A673 (cell line): ENCODE measurements at regions not wholly inside any gene's neighbourhood (a gene's known extent, or its start where the extent isn't known, plus 50 kb on each side); places are given as distances from the start of the nearest gene placed in this dataset.
A peak's percentile ranks its signal among the peaks of the same experiment; 100 is the strongest.

Experiments
- BruUV-seq: library from RNA; stranded (reverse); fragments of 400-500 nt; replicated peaks from 2 replicates; lab custom pipeline; 2021; lab: Mats Ljungman, UMichigan
- CTCF ChIA-PET: fragments of 300-600 bp; sonication (Branson Sonifier 250); formaldehyde crosslinking; loops from one replicate; lab custom pipeline; 2022; ENCODE audit warnings: antibody characterized with exemption; lab: Charles Lee
- POLR2A ChIA-PET: fragments of 300-600 bp; sonication (Branson Sonifier 250); formaldehyde crosslinking; loops from one replicate; lab custom pipeline; 2022; ENCODE audit warnings: antibody characterized with exemption; ENCODE audit not compliant: low non-redundant PET; lab: Charles Lee
- DNase-seq: peaks from one replicate; pipeline ENCODE4 v3.0.0-alpha.2; 2015; ENCODE audit warnings: low spot score
- H3K27ac ChIP-seq: fragments of 200-600 bp; sonication (generic); 2 replicates; pipeline ENCODE4 v1.5.1; 2016; ENCODE audit warnings: mixed run types, low read depth, mild to moderate bottlenecking, mixed read lengths, antibody characterized with exemption, low read length; ENCODE audit not compliant: poor library complexity, severe bottlenecking
- H3K27me3 ChIP-seq: fragments of 200-600 bp; sonication (generic); replicated peaks from 2 replicates; pipeline ENCODE4 v1.6.1; 2017; ENCODE audit warnings: mixed run types, low read depth, mild to moderate bottlenecking, mixed read lengths, antibody characterized with exemption, low read length; ENCODE audit not compliant: insufficient read depth, poor library complexity
- H3K36me3 ChIP-seq: fragments of 200-600 bp; sonication (generic); 2 replicates; pipeline ENCODE4 v1.6.1; 2016; ENCODE audit warnings: mixed run types, mild to moderate bottlenecking, mixed read lengths, antibody characterized with exemption, low read length; ENCODE audit not compliant: insufficient read depth, poor library complexity, severe bottlenecking
- H3K4me1 ChIP-seq: fragments of 200-600 bp; sonication (generic); 2 replicates; pipeline ENCODE4 v1.6.1; 2017; ENCODE audit warnings: mixed run types, mild to moderate bottlenecking, mixed read lengths, antibody characterized with exemption, low read length; ENCODE audit not compliant: insufficient read depth, poor library complexity, severe bottlenecking
- H3K4me3 ChIP-seq: fragments of 200-600 bp; sonication (generic); 2 replicates; pipeline ENCODE4 v1.5.1; 2016; ENCODE audit warnings: low read depth, mixed run types, mild to moderate bottlenecking, mixed read lengths, low read length; ENCODE audit not compliant: poor library complexity, severe bottlenecking
- H3K9me3 ChIP-seq: fragments of 200-600 bp; sonication (generic); 2 replicates; pipeline ENCODE4 v1.6.1; 2016; ENCODE audit warnings: mixed run types, low read depth, mild to moderate bottlenecking, mixed read lengths, antibody characterized with exemption, low read length; ENCODE audit not compliant: poor library complexity, severe bottlenecking
- CTCF ChIP-seq: fragments of 300-800, 200-600 bp; sonication (generic); conservative IDR thresholded peaks from 2 replicates; pipeline ENCODE4 v1.5.1; 2017; ENCODE audit warnings: low read depth, mild to moderate bottlenecking, antibody characterized with exemption, low read length, moderate library complexity, mixed read lengths
- EZH2 ChIP-seq: fragments of 200-600 bp; sonication (generic); IDR thresholded peaks from 2 replicates; pipeline ENCODE4 v1.6.1; 2017; ENCODE audit warnings: borderline replicate concordance, low read depth, mild to moderate bottlenecking, mixed read lengths, antibody characterized with exemption, low read length; ENCODE audit not compliant: poor library complexity, severe bottlenecking
- intact Hi-C: fragments of 100-400 bp; cut with micrococcal nuclease; formaldehyde crosslinking; loops from one replicate; pipeline ENCODE4 v1.10.0; 2022; ENCODE audit not compliant: unreplicated experiment

GRCh38 chr1:34549199-34549598 is 205.6 kb upstream of the GJB5 start:
- no peaks in the 10 kb centered on the region for H3K9me3 ChIP-seq
- peak; percentile 20 for DNase-seq
- no peaks in the 10 kb centered on the region for H3K36me3 ChIP-seq
- TF ChIP-seq EZH2 (no peak), CTCF (peak; percentile 34)
- ChIA-PET CTCF (no interaction called here), POLR2A (no interaction called here)
- intact Hi-C loops, result no loop called here
- no peak overlapping the region for H3K4me3 ChIP-seq
- no peaks in the 10 kb centered on the region for H3K4me1 ChIP-seq
- no TSS peak for BruUV-seq
- H3K27me3 ChIP-seq, result no peaks in the 10 kb centered on the region
- no peak overlapping the region for H3K27ac ChIP-seq

- POLR2A ChIA-PET, result no interaction called here
- BruUV-seq, result no TSS peak
- Histone ChIP-seq H3K4me3 (no peak overlapping the region), H3K27ac (no peak overlapping the region), H3K27me3 (no peaks in the 10 kb centered on the region), H3K9me3 (no peaks in the 10 kb centered on the region), H3K36me3 (no peaks in the 10 kb centered on the region), H3K4me1 (no peaks in the 10 kb centered on the region)
- intact Hi-C loops, result no loop called here
- CTCF ChIA-PET, result no interaction called here
- TF ChIP-seq EZH2, result no peak
- no peak for TF ChIP-seq CTCF
- no peak for DNase-seq
These were observed 176.5 kb upstream of the GJB5 start for GRCh38 chr1:34578306-34578705.

GRCh38 chr1:34582356-34582755 is 172.5 kb upstream of the GJB5 start:
- CTCF ChIA-PET, result no interaction called here
- no peak for DNase-seq
- no peaks in the 10 kb centered on the region for H3K27me3 ChIP-seq
- no peaks in the 10 kb centered on the region for H3K36me3 ChIP-seq
- TF ChIP-seq CTCF (no peak), EZH2 (no peak)
- no peak overlapping the region for H3K27ac ChIP-seq
- no TSS peak for BruUV-seq
- peaks cover 3% of the 10 kb centered on the region for H3K4me1 ChIP-seq
- POLR2A ChIA-PET, result no interaction called here
- no peaks in the 10 kb centered on the region for H3K9me3 ChIP-seq
- intact Hi-C loops, result no loop called here
- no peak overlapping the region for H3K4me3 ChIP-seq
